Umbilical cord (tissue), 1 donor: ENCODE measurements at regions not wholly inside any gene's neighbourhood (a gene's known extent, or its start where the extent isn't known, plus 50 kb on each side); places are given as distances from the start of the nearest gene placed in this dataset.
A peak's percentile ranks its signal among the peaks of the same experiment; 100 is the strongest.

Source experiments
- DNase-seq: peaks from one replicate; pipeline ENCODE4 v3.0.0-alpha.2; 2015; ENCODE audit warnings: low spot score

GRCh38 chr2:64220894-64221617, 76.8 kb upstream of the PELI1 start:
- no peak for DNase-seq

GRCh38 chr2:64221935-64222334, 77.7 kb upstream of the PELI1 start:
- DNase-seq = no peak

- peak; percentile 65 for DNase-seq
Measured at GRCh38 chr2:64222351-64222750, 78.1 kb upstream of the PELI1 start.

GRCh38 chr2:64223055-64223454, 78.8 kb upstream of the PELI1 start:
- no peak for DNase-seq

GRCh38 chr2:64225491-64225890, 81.3 kb upstream of the PELI1 start:
- no peak for DNase-seq

- DNase-seq = no peak
Measured at GRCh38 chr2:64226611-64227010, 82.4 kb upstream of the PELI1 start.

- no peak for DNase-seq
Measured at GRCh38 chr2:64227603-64228125, 83.4 kb upstream of the PELI1 start.

GRCh38 chr2:64228126-64228678, 84.0 kb upstream of the PELI1 start:
- peak; percentile 94 for DNase-seq

GRCh38 chr2:64228918-64229317, 84.7 kb upstream of the PELI1 start:
- DNase-seq = no peak

- no peak for DNase-seq
Measured at GRCh38 chr2:64230540-64230939, 86.3 kb upstream of the PELI1 start.

GRCh38 chr2:64232266-64232665, 88.0 kb upstream of the PELI1 start:
- no peak for DNase-seq

GRCh38 chr2:64233376-64233922, 89.2 kb upstream of the PELI1 start:
- peak; percentile 85 for DNase-seq

GRCh38 chr2:64234150-64234549, 89.9 kb upstream of the PELI1 start:
- no peak for DNase-seq

- DNase-seq = no peak
Measured at GRCh38 chr2:64234785-64235184, 90.6 kb upstream of the PELI1 start.

GRCh38 chr2:64237266-64237665, 93.0 kb upstream of the PELI1 start:
- DNase-seq = no peak

- no peak for DNase-seq
Measured at GRCh38 chr2:64238799-64239198, 94.6 kb upstream of the PELI1 start.

- DNase-seq = no peak
Measured at GRCh38 chr2:64243081-64244036, 99.1 kb upstream of the PELI1 start.

GRCh38 chr2:64244037-64244416, 99.8 kb upstream of the PELI1 start:
- no peak for DNase-seq

- no peak for DNase-seq
Measured at GRCh38 chr2:64245631-64246030, 101.4 kb upstream of the PELI1 start.

- peak; percentile 61 for DNase-seq
Measured at GRCh38 chr2:64246962-64247361, 102.7 kb upstream of the PELI1 start.

GRCh38 chr2:64249426-64249825, 105.2 kb upstream of the PELI1 start:
- no peak for DNase-seq

GRCh38 chr2:64250063-64250462, 105.8 kb upstream of the PELI1 start:
- no peak for DNase-seq
